ENCODE measurements at regions not wholly inside any gene's neighbourhood (a gene's known extent, or its start where the extent isn't known, plus 50 kb on each side); places are given as distances from the start of the nearest gene placed in this dataset.

DNA sequence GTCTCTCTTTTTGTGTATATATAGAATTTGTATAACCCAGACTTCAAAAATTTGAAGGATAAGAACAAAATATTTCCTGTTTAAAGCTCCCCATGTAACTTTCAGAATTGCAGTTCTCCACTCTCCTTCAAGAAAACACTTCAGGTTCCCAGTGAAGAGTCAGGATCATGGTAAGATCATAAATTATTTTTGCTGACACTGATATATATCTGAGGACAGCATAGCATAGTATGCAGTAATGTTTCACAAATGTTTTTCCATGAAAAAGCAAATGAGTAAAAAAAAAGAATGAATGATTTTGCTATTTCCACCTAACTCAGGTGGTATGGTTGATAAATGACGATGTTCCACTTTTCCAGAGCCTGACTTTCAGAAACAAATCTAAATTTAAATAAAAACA lies 545.6 kb upstream of the EPHA7 start:
- H3K27ac Mint-ChIP-seq: no peak overlapping the region
- H3K27me3 Mint-ChIP-seq (ENCODE audit: low read depth, poor library complexity): no peaks in the 10 kb centered on the region
- H3K4me3 Mint-ChIP-seq: no peak overlapping the region
- no peak for DNase-seq
- TF ChIP-seq CTCF (IDR thresholded peaks at IDR 0.05): no peak
- H3K36me3 Mint-ChIP-seq (ENCODE audit: low read depth): no peaks in the 10 kb centered on the region
- no peaks in the 10 kb centered on the region for H3K4me1 Mint-ChIP-seq
- no peaks in the 10 kb centered on the region for H3K9me3 Mint-ChIP-seq

- H3K36me3 Mint-ChIP-seq (ENCODE audit: low read depth): no peaks in the 10 kb centered on the region
- no peak overlapping the region for H3K27ac Mint-ChIP-seq
Measured at GRCh38 chr6:93964321-93964720, 545.0 kb upstream of the EPHA7 start.

GRCh38 chr6:93962566-93962965 lies 543.2 kb upstream of the EPHA7 start:
- no peak for DNase-seq
- Mint-ChIP-seq H3K4me3 (no peak overlapping the region), H3K9me3 (no peaks in the 10 kb centered on the region), H3K27ac (no peak overlapping the region), H3K4me1 (no peaks in the 10 kb centered on the region), H3K27me3 (ENCODE audit: low read depth, poor library complexity) (no peaks in the 10 kb centered on the region), H3K36me3 (ENCODE audit: low read depth) (no peaks in the 10 kb centered on the region)
- no peak for TF ChIP-seq CTCF (IDR thresholded peaks at IDR 0.05)

More at GRCh38 chr6:93964321-93964720, 545.0 kb upstream of the EPHA7 start:
- Mint-ChIP-seq H3K27me3 (ENCODE audit: low read depth, poor library complexity) (no peaks in the 10 kb centered on the region), H3K4me3 (no peak overlapping the region), H3K9me3 (no peaks in the 10 kb centered on the region), H3K4me1 (no peaks in the 10 kb centered on the region)
- no peak for DNase-seq
- TF ChIP-seq CTCF (IDR thresholded peaks at IDR 0.05): no peak

GRCh38 chr6:93954584-93954983 lies 535.2 kb upstream of the EPHA7 start:
- H3K4me1 Mint-ChIP-seq: no peaks in the 10 kb centered on the region
- no peaks in the 10 kb centered on the region for H3K9me3 Mint-ChIP-seq
- H3K27me3 Mint-ChIP-seq (ENCODE audit: low read depth, poor library complexity): peaks cover 4% of the 10 kb centered on the region
- no peak for DNase-seq
- no peak for TF ChIP-seq CTCF (IDR thresholded peaks at IDR 0.05)
- no peak overlapping the region for H3K27ac Mint-ChIP-seq
- H3K4me3 Mint-ChIP-seq: no peak overlapping the region
- no peaks in the 10 kb centered on the region for H3K36me3 Mint-ChIP-seq (ENCODE audit: low read depth)

DNA sequence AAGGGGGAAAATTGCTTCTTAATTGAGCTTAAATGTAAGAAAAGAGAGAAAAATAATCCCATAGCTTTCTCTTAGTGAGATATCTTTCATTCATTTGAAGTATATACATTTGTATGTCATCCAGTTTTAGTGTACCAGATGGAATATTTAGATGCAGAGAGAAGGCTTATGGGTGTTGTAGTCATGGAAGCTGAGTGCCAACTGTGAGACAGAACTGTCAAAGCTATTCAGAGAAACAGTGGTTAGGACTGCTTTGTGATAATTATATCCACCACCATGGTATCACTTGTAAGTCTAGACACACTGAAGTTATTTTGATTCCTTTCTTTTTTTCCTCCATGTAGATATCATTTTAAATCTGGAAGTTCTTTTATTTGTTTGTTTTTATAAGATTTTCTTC lies 524.3 kb upstream of the EPHA7 start:
- H3K9me3 Mint-ChIP-seq: no peaks in the 10 kb centered on the region
- no peaks in the 10 kb centered on the region for H3K36me3 Mint-ChIP-seq (ENCODE audit: low read depth)
- DNase-seq: no peak
- no peak overlapping the region for H3K27ac Mint-ChIP-seq
- peaks cover 3% of the 10 kb centered on the region for H3K27me3 Mint-ChIP-seq (ENCODE audit: low read depth, poor library complexity)
- no peaks in the 10 kb centered on the region for H3K4me1 Mint-ChIP-seq
- no peak overlapping the region for H3K4me3 Mint-ChIP-seq
- no peak for TF ChIP-seq CTCF (IDR thresholded peaks at IDR 0.05)

DNA sequence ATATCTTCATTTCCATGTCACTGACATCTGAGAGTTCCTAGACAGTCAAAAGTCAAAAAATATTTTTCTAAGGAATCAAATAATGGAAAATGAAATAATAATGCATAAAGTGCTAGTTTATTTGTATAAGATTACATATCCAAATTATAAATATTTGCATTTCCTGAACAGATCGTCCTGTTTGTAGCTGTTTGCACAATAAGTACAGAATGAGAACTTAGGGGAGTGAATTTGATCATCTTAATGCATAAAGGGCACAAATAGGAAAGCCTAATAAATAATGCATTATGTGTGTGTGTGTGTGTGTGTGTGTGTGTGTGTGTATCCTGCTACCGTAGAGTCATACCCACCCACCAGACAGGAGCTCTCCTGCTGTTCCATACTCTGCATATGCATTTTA lies 521.0 kb upstream of the EPHA7 start:
- no peak overlapping the region for H3K27ac Mint-ChIP-seq
- H3K27me3 Mint-ChIP-seq (ENCODE audit: low read depth, poor library complexity): peaks cover 3% of the 10 kb centered on the region
- H3K4me3 Mint-ChIP-seq: no peak overlapping the region
- H3K9me3 Mint-ChIP-seq: no peaks in the 10 kb centered on the region
- H3K4me1 Mint-ChIP-seq: no peaks in the 10 kb centered on the region
- DNase-seq: no peak
- no peaks in the 10 kb centered on the region for H3K36me3 Mint-ChIP-seq (ENCODE audit: low read depth)
- no peak for TF ChIP-seq CTCF (IDR thresholded peaks at IDR 0.05)
